NOMO-1 (cell line): ENCODE measurements at regions not wholly inside any gene's neighbourhood (a gene's known extent, or its start where the extent isn't known, plus 50 kb on each side); places are given as distances from the start of the nearest gene placed in this dataset.

ENCODE experiments used
- DNase-seq, 2 experiments: peaks; one replicate each; lab custom pipeline; 2025; ENCODE audit not compliant: unreplicated experiment in 2 of 2; lab: John Stamatoyannopoulos, UW

- no peak for DNase-seq
Measured at GRCh38 chr18:69215161-69215560, 185.5 kb upstream of the DOK6 start.

GRCh38 chr18:69216321-69216720 is 184.4 kb upstream of the DOK6 start:
- DNase-seq: no peak

DNA sequence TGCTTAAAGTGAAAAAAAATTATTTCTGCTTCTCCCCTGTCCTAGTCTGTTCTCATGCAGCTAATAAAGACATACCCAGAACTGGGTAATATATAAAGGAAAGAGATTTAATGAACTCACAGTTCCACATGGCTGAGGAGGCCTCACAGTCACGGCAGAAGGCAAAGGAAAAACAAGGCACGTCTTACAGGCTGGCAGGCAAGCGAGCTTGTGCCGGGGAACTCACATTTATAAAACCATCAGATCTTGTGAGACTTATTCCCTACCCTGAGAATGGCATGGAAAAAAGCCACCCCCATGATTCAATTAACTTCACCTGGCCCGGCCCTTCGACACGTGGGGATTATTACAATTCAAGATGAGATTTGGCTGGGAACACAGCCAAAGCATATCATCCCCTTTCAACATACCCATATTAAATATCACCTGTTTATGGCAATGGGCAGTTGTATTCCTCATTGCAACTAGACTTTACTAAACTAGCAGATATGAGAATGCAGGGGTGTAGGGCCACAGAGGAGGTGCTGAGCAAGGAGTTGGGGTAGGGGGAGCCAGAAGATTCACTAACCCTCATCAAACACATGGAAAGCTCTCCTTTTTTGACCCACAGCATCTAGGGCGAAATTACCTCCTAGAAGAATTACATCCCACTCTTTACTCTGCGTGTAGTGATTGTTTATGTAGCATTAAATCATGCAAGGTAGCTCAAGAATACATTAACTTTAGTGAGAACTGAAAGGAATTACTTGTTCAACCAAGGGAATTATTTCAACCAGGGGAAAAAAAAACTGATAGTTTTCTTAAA is 183.3 kb upstream of the DOK6 start:
- DNase-seq: no peak

GRCh38 chr18:69220529-69220928 is 180.2 kb upstream of the DOK6 start:
- no peak for DNase-seq

GRCh38 chr18:69222089-69222488 is 178.6 kb upstream of the DOK6 start:
- no peak for DNase-seq

GRCh38 chr18:69226971-69227370 is 173.7 kb upstream of the DOK6 start:
- DNase-seq: no peak

DNA sequence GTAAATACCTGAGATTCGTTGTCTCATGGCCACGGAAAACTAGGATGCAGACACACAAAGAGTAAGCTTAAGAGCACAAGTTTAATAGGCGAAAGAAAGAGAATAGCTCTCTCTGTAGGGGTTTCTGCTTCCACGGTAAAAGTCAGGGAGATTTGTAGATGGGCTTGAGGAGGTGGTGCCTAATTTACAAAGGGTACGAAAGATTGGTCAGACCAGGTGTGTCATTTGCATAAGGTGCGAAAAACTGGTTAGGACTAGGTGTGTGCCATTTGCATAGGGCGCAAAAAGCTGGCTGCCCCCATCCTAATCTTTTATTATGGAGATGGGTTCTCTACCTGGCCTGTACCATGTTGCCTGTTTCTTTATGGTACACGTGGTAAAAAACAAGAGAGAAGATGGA is 170.5 kb upstream of the DOK6 start:
- no peak for DNase-seq

DNA sequence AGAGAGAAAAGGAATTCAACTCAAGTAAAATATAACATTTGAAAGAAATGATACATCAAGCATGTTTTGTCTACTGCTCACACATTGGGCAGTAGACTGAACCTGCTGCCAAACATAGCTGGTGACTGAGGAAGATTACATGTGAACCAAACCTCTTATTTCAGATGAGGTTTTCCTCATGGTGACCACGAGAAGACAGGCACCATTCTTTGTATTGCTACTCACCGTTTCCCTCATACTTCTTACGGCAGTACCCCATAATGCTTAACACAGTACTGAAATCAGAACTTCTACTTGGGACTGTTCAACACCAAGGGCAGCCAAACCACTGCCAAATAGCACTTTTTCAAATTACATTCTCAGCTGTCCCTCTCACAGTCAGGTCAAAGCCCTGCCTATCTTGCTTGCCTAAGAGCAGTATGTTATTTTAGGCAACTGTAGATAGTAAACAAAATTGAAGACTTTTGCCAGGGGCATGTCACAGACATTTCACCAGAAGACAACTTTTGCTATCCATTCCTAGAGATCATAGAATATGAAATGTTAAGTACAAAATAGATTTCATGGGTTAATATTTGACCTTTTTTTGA is 167.1 kb upstream of the DOK6 start:
- no peak for DNase-seq

DNA sequence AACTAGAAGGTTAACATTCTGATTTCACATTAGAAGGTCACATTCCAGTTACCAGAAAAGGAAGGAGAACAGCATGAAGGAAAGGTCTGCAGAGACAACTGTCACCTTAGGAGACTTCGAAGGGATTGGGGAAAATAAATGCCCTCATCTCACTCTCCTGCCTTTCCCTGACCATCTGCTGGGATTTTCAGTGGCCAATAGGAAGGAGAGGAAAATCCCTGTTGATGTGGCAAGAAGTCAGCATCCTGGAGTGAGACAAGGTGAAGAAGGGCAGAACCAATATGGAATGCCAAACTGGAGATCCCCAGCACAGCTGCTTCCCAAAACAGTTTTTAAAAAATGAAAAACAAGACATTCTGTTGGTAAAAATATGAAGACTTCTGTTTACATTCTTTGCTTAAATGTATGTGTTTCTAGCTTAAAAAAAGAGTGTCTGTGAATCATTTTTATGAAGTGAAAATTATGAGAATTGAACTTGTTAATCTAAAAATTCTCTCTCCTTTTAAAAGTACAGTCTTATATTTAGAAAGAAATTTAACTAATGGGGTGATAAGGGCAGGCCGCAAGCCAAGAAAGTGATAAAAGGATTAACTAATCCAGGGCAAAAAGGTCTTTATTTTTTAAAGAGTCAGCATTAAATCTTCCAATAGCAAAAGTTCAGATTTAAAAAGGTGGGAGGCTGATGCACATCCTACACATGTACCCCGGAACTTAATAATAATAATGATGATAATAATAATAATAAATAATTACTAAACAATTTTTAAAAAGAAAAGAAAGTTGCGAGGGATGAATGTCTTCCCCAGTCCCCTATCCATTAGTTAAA is 160.6 kb upstream of the DOK6 start:
- DNase-seq: no peak

- no peak for DNase-seq
Measured at GRCh38 chr18:69246027-69246426, 154.7 kb upstream of the DOK6 start.

DNA sequence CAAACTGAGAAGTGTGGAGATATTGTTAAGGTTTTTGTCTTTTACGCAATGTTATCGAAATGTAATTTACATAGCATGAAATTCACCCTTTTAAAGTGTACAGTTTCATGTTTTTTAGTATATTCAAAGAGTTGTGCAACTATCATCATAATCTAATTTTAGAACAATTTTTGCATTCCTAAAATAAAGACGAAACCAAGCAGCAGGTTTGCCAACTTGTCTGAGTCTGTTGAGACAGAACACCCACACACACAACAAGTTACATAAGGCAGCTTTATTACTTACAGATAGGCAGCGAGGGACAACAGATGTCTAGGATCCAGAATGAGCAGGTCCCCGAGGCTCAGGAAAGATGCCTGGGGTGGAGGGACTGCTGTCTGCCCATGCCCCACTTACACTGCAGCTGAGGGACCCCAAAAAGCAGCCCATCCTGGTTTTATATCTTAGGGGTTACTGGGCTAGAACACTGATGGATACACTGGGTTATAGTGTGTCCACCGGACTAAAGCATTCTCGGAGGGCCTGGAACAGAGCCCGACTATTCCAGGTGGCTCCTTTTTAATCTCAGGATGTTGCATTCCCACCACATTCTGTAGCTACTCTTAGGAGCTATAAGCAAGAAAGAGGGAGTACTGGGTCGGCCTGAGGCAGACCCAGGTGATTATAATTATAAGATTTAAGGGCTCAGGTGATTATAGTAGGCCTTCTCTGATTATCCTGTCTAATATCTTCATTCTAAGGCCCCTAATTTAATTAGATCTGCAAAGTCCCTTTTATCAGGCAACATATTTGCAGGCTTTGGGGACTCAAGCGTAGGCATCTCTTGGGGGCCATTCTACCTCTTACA is 150.2 kb upstream of the DOK6 start:
- no peak for DNase-seq

GRCh38 chr18:69257861-69258458 is 142.7 kb upstream of the DOK6 start:
- peak in 1 of 2 experiments; percentile 1 for DNase-seq

GRCh38 chr18:69259282-69259681 is 141.4 kb upstream of the DOK6 start:
- DNase-seq: no peak

DNA sequence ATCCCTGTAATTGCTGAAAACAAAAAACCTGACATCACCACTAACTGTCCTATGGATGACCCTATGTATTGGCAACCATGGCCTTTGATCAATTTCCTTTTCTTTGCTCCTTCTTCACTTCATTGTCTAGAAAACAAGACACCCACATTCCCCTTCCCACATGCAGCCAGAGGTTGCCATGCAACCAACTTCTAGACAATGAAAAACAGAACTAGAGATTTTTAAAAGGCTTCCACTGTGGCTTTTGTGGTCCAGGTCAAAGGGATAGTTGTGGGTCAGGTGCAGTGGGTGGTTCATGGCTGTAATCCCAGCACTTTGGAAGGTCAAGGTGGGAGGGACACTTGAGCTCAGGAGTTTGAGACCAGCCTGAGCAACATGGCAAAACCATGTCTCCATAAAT is 139.3 kb upstream of the DOK6 start:
- DNase-seq: no peak

DNA sequence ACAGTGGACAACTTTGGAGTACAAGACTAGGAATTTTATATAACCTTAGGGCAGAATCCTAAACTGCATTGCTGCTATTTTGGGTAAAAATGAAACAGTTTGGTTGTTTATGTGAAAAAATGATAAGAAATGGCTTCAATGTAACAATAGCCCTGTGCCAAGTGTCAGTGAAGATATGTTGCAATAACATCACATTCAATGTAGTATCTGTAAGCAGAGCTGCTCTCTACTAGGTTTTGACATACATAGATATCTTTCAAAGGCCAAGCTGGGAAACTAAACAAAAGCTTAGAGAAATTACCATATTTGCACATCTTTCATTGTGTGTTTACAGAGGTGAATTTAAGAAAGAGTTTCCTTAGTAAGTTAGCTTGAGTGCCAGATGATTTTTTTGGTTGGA is 135.0 kb upstream of the DOK6 start:
- DNase-seq: no peak

- DNase-seq: no peak
Measured at GRCh38 chr18:69267895-69268294, 132.8 kb upstream of the DOK6 start.

GRCh38 chr18:69282371-69282770 is 118.3 kb upstream of the DOK6 start:
- DNase-seq: no peak

- no peak for DNase-seq
Measured at GRCh38 chr18:69291044-69291443, 109.6 kb upstream of the DOK6 start.

GRCh38 chr18:69291755-69292154 is 108.9 kb upstream of the DOK6 start:
- no peak for DNase-seq

GRCh38 chr18:69300185-69300584 is 100.5 kb upstream of the DOK6 start:
- DNase-seq: no peak
